ENCODE measurements at regions not wholly inside any gene's neighbourhood (a gene's known extent, or its start where the extent isn't known, plus 50 kb on each side); places are given as distances from the start of the nearest gene placed in this dataset.

DNA sequence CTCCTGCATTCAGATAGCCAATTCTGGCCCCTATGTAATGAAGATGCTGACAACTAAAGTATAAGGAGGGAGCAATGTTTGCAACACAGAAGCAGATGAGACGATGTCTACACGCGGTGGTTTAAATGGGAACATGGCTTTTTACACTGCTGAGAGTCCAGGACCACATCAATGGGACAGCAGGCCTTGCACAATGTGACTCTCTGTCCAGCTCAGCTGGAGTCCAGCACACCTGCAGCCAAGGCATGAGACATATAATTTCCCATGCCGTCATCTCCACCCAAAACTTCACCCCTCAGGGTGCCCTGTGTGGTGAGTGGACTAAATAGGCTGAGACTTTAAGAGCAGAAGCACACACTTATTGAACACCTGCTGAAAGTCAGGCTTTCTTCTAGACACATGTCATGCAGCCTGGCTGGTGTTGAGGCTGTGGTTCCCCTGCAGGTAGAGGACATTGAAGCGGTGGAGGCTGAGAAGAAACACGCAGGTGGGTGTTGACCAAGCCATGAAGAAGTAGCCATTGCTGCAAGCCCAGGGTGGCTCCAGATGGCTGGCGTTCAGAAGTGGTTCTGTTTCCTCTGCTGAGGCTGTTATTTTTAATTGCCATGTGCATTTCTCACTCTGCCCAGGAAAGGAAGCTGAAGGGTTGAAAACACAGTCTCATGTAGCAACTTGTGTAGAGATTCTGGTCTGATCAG is 345.6 kb downstream of the MYCN start:
- H2BK120ac ChIP-seq (ENCODE audit: low read depth, low read length, poor library complexity, severe bottlenecking) = no peak overlapping the region
- no peaks in the 10 kb centered on the region; the same call in 1 of the 2 replicates for H3K4me1 ChIP-seq (ENCODE audit: insufficient read depth, low read length)
- H4K91ac ChIP-seq (ENCODE audit: insufficient read length, low read depth, low read length) = no peak overlapping the region
- no peak overlapping the region for H3K9ac ChIP-seq (ENCODE audit: extremely low read depth, insufficient read length, low read length)
- no peak overlapping the region for H3K27ac Mint-ChIP-seq
- no peak overlapping the region for H3K27ac ChIP-seq (ENCODE audit: insufficient read length, low read depth, low read length)
- no peaks in the 10 kb centered on the region for H3K79me1 ChIP-seq (ENCODE audit: insufficient read depth, low read depth, low read length, poor library complexity, severe bottlenecking)
- H3K9me3 Mint-ChIP-seq = no peaks in the 10 kb centered on the region; a peak in 2 of 5 replicates
- H2BK12ac ChIP-seq (ENCODE audit: insufficient read length, low read depth, low read length) = no peak overlapping the region
- no peaks in the 10 kb centered on the region; the same call in none of the 2 replicates for H3K27me3 Mint-ChIP-seq (ENCODE audit: low read depth)
- H3K9me3 ChIP-seq (ENCODE audit: control insufficient read depth, low read depth, low read length) = no peaks in the 10 kb centered on the region
- H3K4me2 ChIP-seq (ENCODE audit: insufficient read depth, insufficient read length, low read length) = no peak overlapping the region
- no peak overlapping the region for H3K4ac ChIP-seq (ENCODE audit: low read depth, low read length)
- TF ChIP-seq, protein P1, sequence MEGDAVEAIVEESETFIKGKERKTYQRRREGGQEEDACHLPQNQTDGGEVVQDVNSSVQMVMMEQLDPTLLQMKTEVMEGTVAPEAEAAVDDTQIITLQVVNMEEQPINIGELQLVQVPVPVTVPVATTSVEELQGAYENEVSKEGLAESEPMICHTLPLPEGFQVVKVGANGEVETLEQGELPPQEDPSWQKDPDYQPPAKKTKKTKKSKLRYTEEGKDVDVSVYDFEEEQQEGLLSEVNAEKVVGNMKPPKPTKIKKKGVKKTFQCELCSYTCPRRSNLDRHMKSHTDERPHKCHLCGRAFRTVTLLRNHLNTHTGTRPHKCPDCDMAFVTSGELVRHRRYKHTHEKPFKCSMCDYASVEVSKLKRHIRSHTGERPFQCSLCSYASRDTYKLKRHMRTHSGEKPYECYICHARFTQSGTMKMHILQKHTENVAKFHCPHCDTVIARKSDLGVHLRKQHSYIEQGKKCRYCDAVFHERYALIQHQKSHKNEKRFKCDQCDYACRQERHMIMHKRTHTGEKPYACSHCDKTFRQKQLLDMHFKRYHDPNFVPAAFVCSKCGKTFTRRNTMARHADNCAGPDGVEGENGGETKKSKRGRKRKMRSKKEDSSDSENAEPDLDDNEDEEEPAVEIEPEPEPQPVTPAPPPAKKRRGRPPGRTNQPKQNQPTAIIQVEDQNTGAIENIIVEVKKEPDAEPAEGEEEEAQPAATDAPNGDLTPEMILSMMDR (conservative IDR thresholded peaks at IDR 0.05) = no peak
- no peak overlapping the region for H3T11ph ChIP-seq (ENCODE audit: low read length)
- no peak for DNase-seq
- H3K14ac ChIP-seq (ENCODE audit: insufficient read depth, low read length) = no peak overlapping the region
- H3K18ac ChIP-seq (ENCODE audit: insufficient read length, low read depth, low read length) = no peak overlapping the region
- H3K23me2 ChIP-seq (ENCODE audit: insufficient read length, low read depth, low read length, poor library complexity, severe bottlenecking) = no peaks in the 10 kb centered on the region
- H2BK20ac ChIP-seq (ENCODE audit: low read depth, low read length, poor library complexity, severe bottlenecking) = no peak overlapping the region
- no peak overlapping the region for H2AFZ ChIP-seq (ENCODE audit: low read length)
- no peak overlapping the region for H2AK5ac ChIP-seq (ENCODE audit: insufficient read length, low read length)
- H4K5ac ChIP-seq (ENCODE audit: insufficient read length, low read depth, low read length) = no peak overlapping the region
- H4K20me1 ChIP-seq (ENCODE audit: control insufficient read depth, insufficient read depth, insufficient read length) = no peaks in the 10 kb centered on the region
- H3K4me3 Mint-ChIP-seq = no peak overlapping the region
- peaks cover 7 to 11% of the 10 kb centered on the region in 2 experiments for H3K4me1 Mint-ChIP-seq
- no peaks in the 10 kb centered on the region for H3K79me2 ChIP-seq (ENCODE audit: insufficient read depth, low read length)
- no peaks in the 10 kb centered on the region for H3K27me3 ChIP-seq (ENCODE audit: insufficient read depth, low read length)
- no peak overlapping the region for H4K8ac ChIP-seq (replicated peaks; ENCODE audit: insufficient read length, low read depth, low read length)
- no peaks in the 10 kb centered on the region; a peak in 1 of 7 replicates for H3K36me3 Mint-ChIP-seq (ENCODE audit: insufficient read depth in 1 of 3, low read depth in 3 of 3)
- no peak overlapping the region for H2BK15ac ChIP-seq (ENCODE audit: low read depth, low read length)
- H3K56ac ChIP-seq (ENCODE audit: insufficient read length, low read depth, low read length) = no peak overlapping the region
- no peak overlapping the region for H3K23ac ChIP-seq (ENCODE audit: insufficient read length, low read depth, low read length)
- H2BK5ac ChIP-seq (ENCODE audit: insufficient read length, low read length) = no peak overlapping the region
- WGBS (ENCODE audit: extremely low coverage, insufficient read length, low lambda C conversion rate) = no CpG with 5 or more reads among the region's 7 CpGs

Data from H9 (cell line).